B cell (primary cell): ENCODE measurements at regions not wholly inside any gene's neighbourhood (a gene's known extent, or its start where the extent isn't known, plus 50 kb on each side); places are given as distances from the start of the nearest gene placed in this dataset.

Experiments
- ATAC-seq: fragments of 200-7000 bp; cut with Tn5 transposase; one replicate; pipeline ENCODE4 v1.10.0; 2021; ENCODE audit warnings: low read depth, mild to moderate bottlenecking, moderate number of reproducible peaks, moderate library complexity
- CTCF ChIA-PET: fragments of 350-600 bp; sonication (Branson Sonifier 250); formaldehyde crosslinking; loops from one replicate; lab custom pipeline; 2021; ENCODE audit warnings: antibody characterized with exemption, inconsistent platforms; lab: Charles Lee
- POLR2A ChIA-PET: fragments of 350-600 bp; sonication (Branson Sonifier 250); formaldehyde crosslinking; loops from one replicate; lab custom pipeline; 2021; ENCODE audit warnings: antibody characterized with exemption; lab: Charles Lee
- DNase-seq: peaks from one replicate; pipeline ENCODE4 v3.0.0; 2013
- H2AFZ ChIP-seq: 2 replicates; pipeline ENCODE4 v1.6.1; 2012; ENCODE audit warnings: mild to moderate bottlenecking, low read depth, low read length; ENCODE audit not compliant: insufficient read depth, poor library complexity, severe bottlenecking
- H3K27ac ChIP-seq, 2 donors: 1 replicate in 1 of 2; 2 replicates in 1 of 2; pipeline ENCODE4 v1.5.1; 2012 to 2013; ENCODE audit warnings: low read length in 2 of 2, mild to moderate bottlenecking in 2 of 2, moderate library complexity in 1 of 2
- H3K27me3 ChIP-seq, 4 experiments: fragments of 200-600 bp in 1 of 4; sonication (generic) in 1 of 4; replicated peaks in 1 of 4; 1 replicate in 2 of 4; 2 replicates in 2 of 4; pipeline versions ENCODE4 v1.6.1 to v1.7.0; 2013 to 2016; ENCODE audit warnings: low read length in 3 of 4, mild to moderate bottlenecking in 2 of 4, mixed read lengths in 1 of 4, moderate library complexity in 1 of 4; ENCODE audit not compliant: insufficient read depth in 4 of 4, control insufficient read depth in 3 of 4; ENCODE audit errors: control extremely low read depth in 1 of 4
- H3K36me3 ChIP-seq, 2 experiments: replicated peaks in 1 of 2; 1 replicate in 1 of 2; 2 replicates in 1 of 2; pipeline versions ENCODE4 v1.6.1 to v1.7.1; 2013; ENCODE audit warnings: low read length in 1 of 2; ENCODE audit not compliant: insufficient read depth in 2 of 2, control insufficient read depth in 1 of 2; ENCODE audit errors: control extremely low read depth in 1 of 2, extremely low read depth in 1 of 2
- H3K4me1 ChIP-seq, 2 donors: fragments of 200-600 bp in 1 of 2; sonication (generic) in 1 of 2; 1 replicate in 1 of 2; 2 replicates in 1 of 2; pipeline versions ENCODE4 v1.5.1 to v1.6.1; 2013 to 2017; ENCODE audit warnings: low read length in 2 of 2; ENCODE audit not compliant: control insufficient read depth in 2 of 2, insufficient read depth in 2 of 2
- H3K4me2 ChIP-seq: replicated peaks from 2 replicates; pipeline ENCODE3; 2012; ENCODE audit warnings: mild to moderate bottlenecking, low read depth, low read length; ENCODE audit not compliant: poor library complexity, severe bottlenecking
- H3K4me3 ChIP-seq, 5 experiments: fragments of 200-600 bp in 1 of 5; sonication (generic) in 1 of 5; 1 replicate in 3 of 5; 2 replicates in 2 of 5; pipeline versions ENCODE4 v1.5.1 to v1.7.0; 2011 to 2016; ENCODE audit warnings: low read length in 4 of 5, mild to moderate bottlenecking in 4 of 5, low read depth in 2 of 5, control low read depth in 1 of 5, moderate library complexity in 1 of 5; ENCODE audit not compliant: insufficient read depth in 1 of 5; ENCODE audit errors: control extremely low read depth in 1 of 5, extremely low read depth in 1 of 5
- H3K79me2 ChIP-seq: fragments of 200-600 bp; sonication (generic); one replicate; pipeline ENCODE4 v1.6.0; 2016; ENCODE audit warnings: low read length; ENCODE audit not compliant: control insufficient read depth, insufficient read depth
- H3K9ac ChIP-seq: fragments of 200-600 bp; sonication (generic); 2 replicates; pipeline ENCODE4 v1.6.1; 2017; ENCODE audit warnings: mild to moderate bottlenecking, low read length, moderate library complexity
- H3K9me3 ChIP-seq, 3 donors: one replicate each; pipeline versions ENCODE4 v1.6.1 to v1.7.1; 2013; ENCODE audit warnings: low read length in 2 of 3; ENCODE audit not compliant: control insufficient read depth in 2 of 3, insufficient read depth in 1 of 3; ENCODE audit errors: control extremely low read depth in 1 of 3
- H4K20me1 ChIP-seq: 2 replicates; pipeline ENCODE4 v1.6.0; 2012; ENCODE audit warnings: mild to moderate bottlenecking, low read length; ENCODE audit not compliant: insufficient read depth, control insufficient read depth, poor library complexity, severe bottlenecking
- H3K27ac Mint-ChIP-seq: one replicate; pipeline ENCODE4 v1.8.0; 2021; ENCODE audit warnings: mixed read lengths
- H3K27me3 Mint-ChIP-seq: one replicate; pipeline ENCODE4 v1.8.0; 2021; ENCODE audit warnings: mixed read lengths
- H3K4me1 Mint-ChIP-seq: one replicate; pipeline ENCODE4 v1.8.0; 2021; ENCODE audit warnings: mixed read lengths
- H3K4me3 Mint-ChIP-seq: one replicate; pipeline ENCODE4 v1.8.0; 2021; ENCODE audit warnings: mixed read lengths
- H3K9me3 Mint-ChIP-seq: one replicate; pipeline ENCODE4 v1.8.0; 2022; ENCODE audit warnings: mixed read lengths; ENCODE audit not compliant: insufficient read depth
- EZH2 ChIP-seq: IDR thresholded peaks from 2 replicates; pipeline ENCODE4 v1.6.1; 2012; ENCODE audit warnings: borderline replicate concordance, low read depth, mild to moderate bottlenecking, moderate library complexity, low read length; ENCODE audit not compliant: insufficient read depth, poor library complexity, severe bottlenecking
- WGBS: methylation state at CpG from one replicate; pipeline ENCODE4 v1.1.5; 2013; ENCODE audit warnings: missing lambda C conversion rate; ENCODE audit not compliant: insufficient coverage; 5-methylcytosine and 5-hydroxymethylcytosine counted together
- intact Hi-C: fragments of 100-400 bp; cut with micrococcal nuclease; formaldehyde crosslinking; loops from one replicate; pipeline ENCODE4 v1.10.0; 2022
- TF ChIP-seq, protein P1 (sequence below): fragments of 200-600 bp; IDR thresholded peaks from one replicate; pipeline ENCODE4 v1.8.0; 2022; ENCODE audit warnings: antibody characterized with exemption, mild to moderate bottlenecking

DNA sequence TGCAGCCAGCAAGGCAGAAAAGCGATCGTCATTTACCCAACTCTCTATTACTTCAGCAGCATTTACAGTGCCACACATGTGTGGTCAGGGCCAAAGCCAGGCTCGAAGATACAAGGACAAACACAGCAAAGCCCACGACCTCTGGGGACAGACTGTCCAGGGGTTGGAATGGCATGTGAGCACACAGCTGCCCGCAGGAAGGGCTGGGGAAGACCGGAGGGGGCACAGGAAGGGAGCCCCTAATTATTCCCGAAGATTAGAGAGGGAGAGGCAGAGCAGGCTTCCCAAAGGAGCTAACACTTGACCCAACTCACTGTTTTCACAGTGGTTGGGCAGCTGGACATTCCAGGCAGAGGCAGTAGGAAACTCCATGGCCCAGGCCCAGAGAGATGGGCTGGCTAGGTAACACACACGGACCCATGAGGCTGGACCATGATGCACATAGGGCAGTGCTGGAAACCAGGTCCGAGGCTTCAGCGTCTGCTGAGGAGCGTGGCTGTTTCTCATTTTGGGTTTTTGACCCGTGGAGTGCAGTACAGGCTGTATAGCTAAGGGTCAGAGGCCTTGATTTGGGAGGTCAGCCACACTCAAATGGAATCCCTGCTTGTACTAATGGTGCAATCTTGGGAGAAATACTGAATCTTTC is 179.8 kb downstream of the FOXO1 start:
- Mint-ChIP-seq H3K27me3 (peaks cover 4% of the 10 kb centered on the region), H3K27ac (no peak overlapping the region), H3K9me3 (no peaks in the 10 kb centered on the region), H3K4me3 (no peak overlapping the region), H3K4me1 (peaks cover 38% of the 10 kb centered on the region)
- CTCF ChIA-PET = interaction anchor here (1.3 kb wide), 1 partner anchor 98 kb away, joined by 3 read pairs; no protein-coding TSS in a partner anchor
- no peak for DNase-seq
- Histone ChIP-seq H2AFZ (no peak overlapping the region), H3K27me3 (no peaks in the 10 kb centered on the region), H4K20me1 (peaks cover 7% of the 10 kb centered on the region), H3K36me3 (no peaks in the 10 kb centered on the region), H3K9me3 (peaks cover 0 to 7% (median 0%) of the 10 kb centered on the region in 3 donors), H3K4me1 (peaks cover 30 to 44% of the 10 kb centered on the region in 2 donors), H3K27ac (no peak overlapping the region), H3K4me3 (no peak overlapping the region), H3K9ac (no peak overlapping the region), H3K79me2 (peaks cover 56% of the 10 kb centered on the region), H3K4me2 (no peak overlapping the region)
- TF ChIP-seq, protein P1, sequence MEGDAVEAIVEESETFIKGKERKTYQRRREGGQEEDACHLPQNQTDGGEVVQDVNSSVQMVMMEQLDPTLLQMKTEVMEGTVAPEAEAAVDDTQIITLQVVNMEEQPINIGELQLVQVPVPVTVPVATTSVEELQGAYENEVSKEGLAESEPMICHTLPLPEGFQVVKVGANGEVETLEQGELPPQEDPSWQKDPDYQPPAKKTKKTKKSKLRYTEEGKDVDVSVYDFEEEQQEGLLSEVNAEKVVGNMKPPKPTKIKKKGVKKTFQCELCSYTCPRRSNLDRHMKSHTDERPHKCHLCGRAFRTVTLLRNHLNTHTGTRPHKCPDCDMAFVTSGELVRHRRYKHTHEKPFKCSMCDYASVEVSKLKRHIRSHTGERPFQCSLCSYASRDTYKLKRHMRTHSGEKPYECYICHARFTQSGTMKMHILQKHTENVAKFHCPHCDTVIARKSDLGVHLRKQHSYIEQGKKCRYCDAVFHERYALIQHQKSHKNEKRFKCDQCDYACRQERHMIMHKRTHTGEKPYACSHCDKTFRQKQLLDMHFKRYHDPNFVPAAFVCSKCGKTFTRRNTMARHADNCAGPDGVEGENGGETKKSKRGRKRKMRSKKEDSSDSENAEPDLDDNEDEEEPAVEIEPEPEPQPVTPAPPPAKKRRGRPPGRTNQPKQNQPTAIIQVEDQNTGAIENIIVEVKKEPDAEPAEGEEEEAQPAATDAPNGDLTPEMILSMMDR = no peak
- TF ChIP-seq EZH2 = no peak
- no peak for ATAC-seq
- POLR2A ChIA-PET = no interaction called here
- WGBS = 81% methylated on average over 10 of the region's 12 CpGs
- intact Hi-C loops = no loop called here

DNA sequence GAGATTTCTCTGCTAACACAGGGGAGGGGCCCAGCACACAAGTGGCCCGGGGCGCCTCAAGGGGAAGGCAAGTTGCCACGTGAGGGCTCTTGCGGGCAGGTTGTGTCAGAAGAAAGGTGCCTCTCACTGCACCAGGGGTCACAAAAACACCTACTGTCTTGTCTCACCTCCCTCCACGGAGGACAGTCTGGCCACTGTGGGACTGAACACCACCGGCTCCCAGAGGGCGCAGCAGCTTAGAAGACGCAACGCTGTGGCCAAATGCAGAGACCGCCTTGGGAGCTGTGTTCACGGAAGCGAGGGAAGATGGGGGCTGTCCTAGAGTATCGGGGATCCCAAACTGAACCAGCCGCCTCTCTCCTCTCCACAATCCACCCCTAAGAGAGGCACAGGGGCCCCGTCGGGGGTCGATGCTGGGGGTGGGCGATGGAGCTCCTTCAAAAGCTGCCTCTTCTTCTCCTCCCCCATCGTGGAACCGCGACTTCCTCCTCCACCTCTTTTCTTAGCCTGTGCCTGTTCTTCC is 177.5 kb downstream of the FOXO1 start:
- H3K27ac ChIP-seq = no peak overlapping the region
- H3K4me1 ChIP-seq = peaks cover 39 to 60% of the 10 kb centered on the region in 2 donors
- TF ChIP-seq EZH2 = no peak
- TF ChIP-seq, protein P1 = no peak

More for the DNA sequence above, 177.5 kb downstream of the FOXO1 start:
- Mint-ChIP-seq H3K27ac (no peak overlapping the region), H3K4me3 (no peak overlapping the region), H3K4me1 (peaks cover 43% of the 10 kb centered on the region), H3K9me3 (no peaks in the 10 kb centered on the region), H3K27me3 (peaks cover 4% of the 10 kb centered on the region)
- CTCF ChIA-PET = no interaction called here
- POLR2A ChIA-PET = no interaction called here
- Histone ChIP-seq H3K9me3 (no peaks in the 10 kb centered on the region), H4K20me1 (peaks cover 7% of the 10 kb centered on the region), H3K27me3 (no peaks in the 10 kb centered on the region), H3K4me2 (no peak overlapping the region), H3K79me2 (peaks cover 43% of the 10 kb centered on the region), H3K36me3 (no peaks in the 10 kb centered on the region), H3K9ac (no peak overlapping the region), H2AFZ (no peak overlapping the region), H3K4me3 (no peak overlapping the region)
- no peak for DNase-seq
- 96% methylated on average over 18 of the region's 21 CpGs for WGBS
- ATAC-seq = no peak
- intact Hi-C loops = no loop called here
